GDM1 (cell line): ENCODE measurements at regions not wholly inside any gene's neighbourhood (a gene's known extent, or its start where the extent isn't known, plus 50 kb on each side); places are given as distances from the start of the nearest gene placed in this dataset.
A peak's percentile ranks its signal among the peaks of the same experiment; 100 is the strongest.

ENCODE experiments used
- DNase-seq: peaks from one replicate; lab custom pipeline; 2025; lab: John Stamatoyannopoulos, UW

DNA sequence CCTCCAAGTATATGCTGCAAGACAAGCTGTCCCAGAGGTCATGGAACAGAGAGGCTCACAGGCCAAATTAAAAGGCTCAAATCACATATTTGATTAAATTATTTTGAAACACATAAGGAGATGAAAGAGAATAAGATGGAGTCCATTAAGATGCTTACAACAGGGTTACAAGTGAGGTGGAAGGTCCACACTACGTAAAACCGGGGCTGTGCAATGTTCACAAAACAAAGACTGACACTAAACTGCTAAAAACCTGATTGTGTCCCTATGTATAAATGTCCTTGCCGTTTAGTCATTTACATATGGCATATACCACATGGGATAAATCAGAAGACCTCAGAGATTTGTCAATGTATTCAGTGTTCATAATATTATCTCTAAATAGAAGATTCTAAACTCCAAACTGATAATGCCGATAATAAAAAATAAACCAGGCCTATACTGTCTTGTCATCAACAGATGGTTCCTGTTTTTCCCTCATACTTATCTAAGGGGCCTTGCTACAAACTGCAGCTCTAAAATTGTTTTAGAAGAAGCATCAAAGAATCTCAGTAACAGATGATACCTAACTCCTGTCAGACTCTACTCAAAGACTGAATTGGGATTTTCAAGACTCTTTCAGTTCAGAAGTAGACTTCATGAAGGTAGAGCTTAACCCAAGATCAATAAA is 51.8 kb upstream of the RIPOR2 start:
- DNase-seq, result no peak

DNA sequence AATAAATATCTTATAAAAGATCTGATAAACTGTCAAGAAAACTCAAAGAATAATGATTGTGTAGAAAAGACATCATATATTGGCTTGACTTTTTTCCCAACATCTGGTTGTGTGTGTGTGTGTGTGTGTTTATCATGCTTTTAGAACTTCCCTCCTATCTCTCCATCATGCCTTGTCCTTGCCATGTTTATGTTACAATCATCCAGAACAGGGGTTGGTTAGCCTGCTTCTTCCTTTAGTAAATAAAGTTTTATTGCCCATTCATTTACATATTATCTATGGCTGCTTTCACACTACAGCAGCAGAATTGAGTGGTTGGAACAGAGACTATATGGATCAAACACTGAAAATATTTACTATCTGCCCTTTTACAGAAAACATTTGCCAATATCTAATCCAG is 52.8 kb upstream of the RIPOR2 start:
- DNase-seq, result no peak

DNA sequence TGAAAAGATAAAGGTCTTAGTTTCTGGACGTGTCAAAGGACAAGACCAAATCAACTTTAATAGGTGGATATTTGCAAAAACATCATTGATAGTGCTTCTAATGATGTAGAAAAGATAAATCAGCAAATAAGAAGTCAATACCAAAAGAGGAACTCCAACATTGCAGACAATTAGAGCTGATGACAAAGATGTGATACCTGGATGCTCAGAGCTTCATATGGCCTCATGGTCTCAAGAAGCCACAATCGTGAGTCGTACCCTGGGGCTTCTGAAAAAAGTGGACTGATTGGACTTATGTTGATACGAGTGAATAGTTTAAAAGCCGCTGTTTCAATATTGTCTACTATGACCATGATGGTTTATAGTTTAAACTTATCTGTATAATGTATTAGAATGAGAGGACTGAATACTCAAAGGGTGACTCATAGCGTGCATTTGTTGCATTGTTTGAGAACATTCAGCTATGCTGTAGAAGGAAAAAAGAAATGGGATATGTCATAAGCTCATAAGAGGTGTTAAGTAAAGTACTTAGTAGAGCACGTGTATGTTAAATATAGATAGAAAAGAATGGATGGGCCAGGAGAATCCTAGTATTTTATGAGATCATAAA is 54.6 kb upstream of the RIPOR2 start:
- no peak for DNase-seq

DNA sequence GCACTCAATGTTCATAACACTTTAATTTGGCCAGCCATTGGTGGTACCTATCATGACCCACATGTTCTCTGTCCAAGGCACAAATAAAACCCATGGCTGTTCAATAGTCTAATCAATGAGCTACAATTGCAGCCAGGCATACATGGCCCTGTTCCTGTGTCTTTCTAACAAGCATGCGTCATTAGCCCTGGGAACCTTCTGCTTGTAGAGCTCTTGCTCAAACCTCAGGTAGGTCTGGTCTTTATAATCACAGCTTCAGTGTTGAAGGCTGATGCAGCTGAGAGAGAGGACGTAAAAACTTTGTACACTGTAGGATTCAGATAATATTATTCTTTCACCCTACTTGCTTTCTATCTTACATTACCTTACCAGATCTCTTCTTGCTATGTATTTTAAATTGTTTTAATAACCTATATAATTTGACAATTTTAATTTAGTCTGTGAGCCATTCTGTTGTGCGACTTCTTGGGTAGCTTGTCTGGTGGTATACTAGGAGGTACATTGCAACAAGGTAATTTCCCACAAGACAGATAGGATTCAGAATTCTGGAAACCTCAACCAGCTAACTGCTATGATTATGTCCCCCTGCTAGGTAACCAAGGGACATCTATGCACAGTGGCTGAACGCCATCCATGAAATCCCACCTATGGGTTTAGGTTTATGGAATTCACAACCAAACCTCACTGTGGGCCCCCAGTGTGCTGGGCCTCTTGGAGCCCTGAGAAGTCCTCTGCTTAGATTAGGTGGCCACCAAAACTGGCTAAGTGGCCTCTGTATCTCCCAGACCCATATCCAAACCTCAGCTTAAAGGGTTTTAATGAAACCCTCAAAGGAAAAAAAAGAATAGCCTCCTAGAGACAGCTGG is 55.4 kb upstream of the RIPOR2 start:
- DNase-seq, result no peak

DNA sequence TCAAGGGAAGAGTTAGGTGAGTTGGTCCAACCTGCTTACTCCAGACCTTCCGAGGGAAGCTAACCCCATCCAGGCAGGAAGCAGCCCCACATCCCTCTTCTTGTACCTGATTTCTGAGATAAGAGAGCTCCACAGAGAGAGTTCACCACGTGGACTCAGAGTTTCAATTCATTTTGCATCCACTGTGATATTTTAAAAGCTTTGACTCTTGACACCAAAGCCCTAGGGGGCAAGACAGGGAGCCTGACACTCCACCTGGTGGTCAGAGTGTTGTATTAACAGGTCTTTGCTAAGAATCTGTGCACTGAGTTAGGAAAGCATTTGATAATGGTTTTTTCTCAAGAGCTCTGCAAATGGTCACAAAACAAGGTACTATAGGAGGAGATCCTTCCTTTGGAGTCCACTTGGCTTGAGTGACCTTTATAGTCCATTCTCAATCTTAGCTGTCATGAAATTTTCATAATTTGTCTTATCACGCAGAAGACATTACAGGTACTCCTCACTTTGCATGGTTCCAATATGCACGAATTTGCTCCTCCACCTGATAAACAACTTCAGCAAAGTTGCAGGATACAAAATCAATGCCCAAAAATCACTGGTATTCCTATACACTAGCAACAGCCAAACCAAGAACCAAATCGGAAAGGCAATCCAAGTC is 56.2 kb upstream of the RIPOR2 start:
- peak; percentile 34 for DNase-seq

DNA sequence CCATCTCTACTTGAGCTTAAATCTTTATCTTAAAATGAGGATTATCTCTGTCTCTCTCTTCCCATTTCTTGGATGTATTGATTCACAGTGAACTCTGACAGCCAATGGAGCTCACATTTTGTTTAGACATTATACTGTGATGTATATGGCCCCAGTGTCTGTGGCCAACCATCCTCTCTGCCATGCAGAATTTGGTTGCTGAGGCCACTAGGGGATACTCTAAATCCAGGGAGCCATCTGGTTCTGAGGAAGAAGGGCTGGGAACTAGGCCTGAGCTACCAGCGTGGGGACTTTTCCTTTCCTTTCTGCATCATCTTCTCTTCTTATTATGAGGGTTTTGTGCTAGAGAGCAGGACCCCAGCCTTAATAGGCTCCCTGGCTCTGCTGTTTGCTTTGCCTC is 59.1 kb upstream of the RIPOR2 start:
- DNase-seq, result no peak

DNA sequence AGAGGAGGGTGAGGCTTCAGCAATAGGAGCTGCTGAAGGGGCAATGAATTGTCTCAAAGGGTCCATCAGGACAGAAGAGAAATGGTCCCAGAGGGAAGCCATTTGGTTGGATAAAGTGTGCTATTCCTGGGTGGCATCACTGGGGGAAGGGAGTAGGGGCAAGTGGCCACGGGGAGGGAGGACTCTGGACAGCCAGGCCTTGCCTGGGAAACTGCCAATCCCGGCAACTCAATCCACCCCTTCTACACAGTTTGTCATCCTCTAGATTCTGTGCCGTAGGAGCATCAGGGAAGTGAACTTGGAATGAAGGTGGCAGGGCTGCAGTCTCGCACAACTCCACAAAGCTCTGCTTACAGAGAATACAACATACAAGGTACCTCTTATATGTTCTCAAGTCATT is 59.5 kb upstream of the RIPOR2 start:
- no peak for DNase-seq

DNA sequence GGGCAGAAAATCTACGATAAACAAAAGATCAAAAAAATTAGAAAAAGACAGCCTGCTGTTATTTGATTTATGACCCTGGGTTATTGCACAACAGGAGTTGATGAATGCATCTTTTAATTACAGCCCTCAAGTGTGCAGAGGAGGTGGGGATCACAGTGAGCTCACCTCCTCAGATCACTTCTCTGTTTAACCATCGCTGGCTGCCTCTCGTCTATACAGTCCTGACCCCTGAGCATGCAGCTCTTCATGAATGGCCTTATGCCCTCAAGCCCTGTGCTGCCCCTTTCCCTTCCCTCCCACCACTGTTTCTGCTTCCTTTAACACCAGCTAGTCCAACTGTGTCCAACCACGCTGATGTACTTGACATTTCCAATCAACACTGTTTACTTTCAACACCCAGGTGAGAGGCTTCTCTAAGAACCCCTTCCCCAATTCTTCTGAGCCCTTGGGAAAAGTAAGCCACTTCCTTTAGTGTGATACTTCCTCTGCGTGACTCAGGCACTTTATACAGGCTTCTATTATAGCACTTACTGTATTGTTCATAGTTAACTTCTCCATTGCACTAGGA is 60.6 kb upstream of the RIPOR2 start:
- DNase-seq, result peak; percentile 61

DNA sequence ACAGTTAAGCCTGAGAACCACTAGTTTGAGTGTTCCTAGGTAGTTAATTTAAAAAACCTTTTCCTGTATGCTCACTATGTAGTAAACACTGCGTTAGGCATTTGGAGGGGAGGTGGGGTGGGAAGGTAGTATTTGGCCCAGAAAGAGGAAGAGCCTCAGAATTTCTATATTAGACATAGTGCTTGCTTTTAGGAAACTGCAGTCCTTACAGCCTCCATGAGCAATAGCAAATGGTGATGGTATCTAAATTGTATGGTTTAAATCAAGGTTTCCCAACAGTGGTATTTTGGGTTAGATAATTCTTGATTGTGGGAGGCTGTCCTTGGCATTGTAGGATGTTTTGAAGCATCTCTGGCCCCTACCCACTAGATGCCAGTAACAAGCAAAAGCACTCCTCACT is 61.5 kb upstream of the RIPOR2 start:
- DNase-seq, result no peak

DNA sequence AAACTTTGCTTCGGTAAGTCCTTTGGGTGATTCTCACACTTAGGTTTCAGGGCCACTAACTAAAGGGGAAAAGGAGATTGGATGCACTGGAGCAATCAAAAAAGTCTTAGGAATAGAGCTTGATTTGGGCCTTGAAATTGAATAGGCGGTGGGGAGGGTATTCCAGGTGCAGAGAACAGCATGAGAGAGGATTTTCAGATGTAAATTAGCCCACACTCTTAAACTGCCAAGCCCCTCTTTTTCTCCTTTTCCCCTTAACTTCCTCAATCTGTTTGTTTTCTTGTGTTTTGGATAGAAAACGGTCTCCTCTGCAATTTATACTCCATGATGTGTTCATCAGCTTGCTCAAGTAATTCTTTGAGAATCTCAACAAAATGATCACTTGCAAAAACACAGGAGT is 62.1 kb upstream of the RIPOR2 start:
- DNase-seq, result no peak

DNA sequence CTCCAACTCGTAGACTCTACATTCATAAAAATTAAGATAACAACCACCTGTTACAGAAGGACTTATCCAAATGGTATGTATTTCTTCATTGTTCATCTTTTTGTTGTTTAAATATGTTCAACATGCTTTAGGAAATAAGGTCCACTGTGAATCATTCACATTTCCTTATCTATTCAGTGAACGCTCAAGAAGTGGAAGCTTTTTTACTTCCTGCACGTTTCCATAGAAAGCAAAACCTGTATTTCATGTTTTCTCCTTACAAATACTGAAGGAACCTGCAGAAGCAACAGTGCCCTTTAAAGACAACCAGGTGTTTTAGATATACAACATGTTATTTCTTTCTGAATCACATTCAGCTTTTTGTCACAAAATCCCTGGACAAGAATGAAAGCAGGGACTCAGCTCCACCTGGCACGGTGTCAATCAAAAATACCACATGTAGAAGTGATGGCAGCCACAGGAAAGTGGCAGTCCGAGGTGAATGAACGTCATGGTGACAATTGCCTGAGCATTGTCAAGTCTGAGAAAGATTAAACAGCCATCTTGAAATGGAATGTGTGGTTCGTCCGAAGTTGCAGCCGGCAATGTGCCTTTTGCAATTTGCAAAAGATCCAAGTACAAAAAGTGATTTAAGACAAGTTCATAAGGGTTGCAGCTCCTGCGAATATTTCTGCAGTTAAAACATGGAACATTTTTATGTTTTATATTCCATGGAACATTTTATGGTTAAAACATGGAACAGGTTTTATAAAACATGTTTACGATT is 66.7 kb upstream of the RIPOR2 start:
- no peak for DNase-seq

DNA sequence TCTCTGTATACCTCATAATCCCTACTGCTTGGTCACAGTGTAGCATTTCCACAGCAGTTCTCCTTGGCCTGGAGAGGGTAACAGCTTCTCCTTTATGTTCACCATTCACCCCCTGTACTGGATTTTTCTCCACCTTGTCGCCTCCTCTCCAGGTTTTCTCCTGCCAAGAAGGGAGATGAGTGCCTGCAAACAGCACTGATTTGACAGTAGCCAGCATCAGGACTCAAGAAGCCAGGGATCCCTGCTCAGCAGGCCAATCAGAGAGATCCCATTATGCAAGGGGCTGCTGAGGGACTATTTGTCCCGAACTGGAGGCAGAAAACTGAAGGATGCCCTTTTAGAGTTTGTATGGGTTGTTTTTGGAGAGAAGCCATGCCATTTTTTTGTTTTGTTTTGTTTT is 68.6 kb upstream of the RIPOR2 start:
- DNase-seq, result no peak

DNA sequence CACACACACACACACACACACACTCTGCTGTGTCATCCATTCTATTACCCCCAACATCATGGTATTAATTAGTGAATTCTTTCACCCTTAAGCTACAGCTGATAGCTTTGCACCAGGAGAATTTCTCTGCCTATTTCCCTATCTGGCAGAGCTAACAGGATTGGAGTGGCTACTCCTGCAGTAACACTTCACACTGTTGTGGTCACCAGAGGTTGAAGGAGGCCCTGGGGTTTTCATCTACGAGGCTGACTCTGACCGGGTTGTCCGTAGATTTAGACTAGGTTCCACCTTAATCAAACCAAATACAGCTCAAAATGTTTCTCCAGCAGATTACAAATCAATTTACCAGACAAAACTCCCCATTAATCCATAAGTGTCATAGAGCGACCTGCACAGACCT is 69.2 kb upstream of the RIPOR2 start:
- DNase-seq, result no peak

DNA sequence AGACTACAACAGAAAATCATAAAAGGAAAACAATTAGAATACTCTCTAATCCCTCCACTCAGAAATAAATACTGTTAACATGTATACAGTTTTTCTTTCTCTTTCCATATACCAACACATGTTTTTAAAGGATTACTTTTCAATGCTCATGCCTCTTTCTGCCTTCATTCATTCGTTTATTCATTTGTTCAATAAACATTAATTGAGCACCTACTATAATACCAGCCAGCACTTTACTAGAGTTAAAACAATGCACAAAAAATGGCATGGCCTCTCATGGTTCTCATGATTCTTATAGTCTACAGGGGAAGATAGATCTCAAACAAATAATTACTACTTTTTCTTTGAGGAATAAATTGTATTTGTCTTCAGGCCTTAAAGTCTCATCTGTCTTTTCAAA is 70.3 kb upstream of the RIPOR2 start:
- DNase-seq, result no peak

DNA sequence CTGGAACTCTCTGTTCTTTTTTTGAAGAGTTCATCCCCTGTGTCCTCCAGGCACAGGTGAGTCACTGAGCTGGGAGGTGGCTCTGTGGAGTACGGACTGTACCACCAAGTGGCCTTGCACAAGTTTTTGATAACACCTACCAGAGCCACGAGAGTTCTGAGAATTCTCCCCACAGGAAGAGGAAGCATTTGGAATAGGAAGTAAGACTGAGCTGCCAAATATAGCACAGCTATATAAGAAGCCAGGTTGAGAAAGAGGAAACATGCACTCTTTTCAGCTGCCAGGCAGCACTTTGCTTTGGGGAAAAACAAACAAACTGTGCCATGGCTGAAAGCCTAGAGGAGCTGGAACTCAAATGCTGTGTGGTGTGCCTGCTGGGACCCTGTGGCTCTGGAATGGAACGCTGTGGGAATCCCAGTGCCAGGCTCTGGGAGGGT is 70.8 kb upstream of the RIPOR2 start:
- DNase-seq, result peak; percentile 65

DNA sequence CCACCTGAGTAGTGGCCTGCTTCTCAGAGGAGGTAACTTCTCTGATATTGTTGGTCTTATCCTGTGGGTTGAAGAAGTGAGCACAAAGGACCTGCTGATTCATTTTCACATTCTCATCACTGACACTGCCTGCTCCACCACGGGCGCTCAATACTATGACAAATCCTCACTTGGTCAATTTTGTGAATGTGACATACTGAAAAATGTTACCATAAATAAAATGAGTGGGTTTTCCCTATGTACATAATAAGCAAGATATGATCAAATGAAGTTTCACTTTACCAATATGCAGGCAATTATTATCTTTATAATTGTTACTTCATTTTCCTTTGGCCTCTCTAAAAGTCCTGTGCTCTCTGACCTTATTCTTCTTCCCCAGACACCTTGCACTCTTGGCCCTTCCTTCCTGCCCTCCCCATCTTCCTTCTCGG is 71.5 kb upstream of the RIPOR2 start:
- DNase-seq, result no peak

DNA sequence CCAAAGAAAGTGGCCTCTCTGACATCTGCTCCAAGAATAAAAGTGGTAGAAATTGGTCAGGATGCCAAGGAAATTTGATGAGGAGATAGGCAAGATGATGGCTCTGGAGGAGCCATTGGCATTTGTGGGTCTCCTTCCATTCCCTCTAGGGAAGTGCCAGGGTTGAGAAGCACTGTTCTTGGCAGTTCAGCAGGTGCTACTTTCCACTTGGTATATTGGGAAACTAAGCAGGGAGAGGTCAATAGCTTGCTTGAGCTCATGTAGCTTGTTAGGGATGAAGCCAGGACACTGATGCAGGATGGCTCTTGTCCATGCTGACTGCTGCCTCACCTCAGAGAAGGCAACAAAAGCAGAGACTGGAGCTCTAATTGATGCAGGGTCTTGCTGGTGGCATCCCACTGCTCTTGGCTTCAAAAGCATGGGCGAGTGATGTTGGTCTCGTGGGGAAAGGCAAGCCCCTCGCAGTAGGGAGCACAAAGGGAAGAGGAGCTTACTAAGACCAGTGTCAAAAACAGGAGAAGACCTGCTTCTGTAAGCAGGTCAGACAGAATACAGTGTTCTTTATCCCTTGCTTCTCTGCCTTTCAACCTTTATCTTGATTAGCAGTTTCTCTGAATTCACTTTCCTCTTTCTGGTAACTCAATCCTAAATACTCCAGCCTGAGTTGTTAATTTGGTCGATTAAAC is 73.1 kb upstream of the RIPOR2 start:
- DNase-seq, result no peak

DNA sequence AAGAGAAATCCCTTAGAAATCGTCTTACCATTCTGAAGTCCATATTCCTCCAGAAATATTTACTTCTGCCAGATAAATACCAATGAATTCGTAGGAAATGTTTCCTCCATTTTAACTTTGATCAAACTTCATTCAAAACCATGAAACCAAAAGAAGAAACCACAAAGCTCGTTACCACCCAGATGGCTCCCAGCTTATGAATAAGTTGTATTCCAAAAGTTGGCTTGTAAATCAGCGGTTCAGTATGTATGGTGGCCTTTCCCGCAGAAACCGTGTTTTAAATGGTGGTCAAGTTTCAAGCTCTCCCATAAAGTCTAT is 73.6 kb upstream of the RIPOR2 start:
- DNase-seq, result no peak

DNA sequence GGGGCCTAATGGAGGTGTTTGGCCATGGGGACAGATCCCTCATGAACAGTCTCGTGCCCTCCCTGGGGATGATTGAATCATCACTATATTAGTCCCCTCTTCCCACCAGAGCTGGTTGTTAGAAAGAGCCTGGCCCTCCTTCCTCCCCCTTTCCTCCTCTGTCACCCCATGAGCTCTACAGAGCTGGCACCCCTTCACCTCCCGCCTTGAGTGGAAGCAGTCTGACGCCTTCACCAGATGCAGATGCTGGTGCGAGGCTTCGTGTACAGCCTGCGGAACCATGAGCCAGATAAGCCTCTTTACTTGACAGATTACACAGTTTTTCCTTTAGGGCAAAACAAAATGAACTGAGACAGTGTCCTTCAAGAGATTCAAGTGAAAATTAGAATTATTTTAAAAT is 74.4 kb upstream of the RIPOR2 start:
- no peak for DNase-seq

DNA sequence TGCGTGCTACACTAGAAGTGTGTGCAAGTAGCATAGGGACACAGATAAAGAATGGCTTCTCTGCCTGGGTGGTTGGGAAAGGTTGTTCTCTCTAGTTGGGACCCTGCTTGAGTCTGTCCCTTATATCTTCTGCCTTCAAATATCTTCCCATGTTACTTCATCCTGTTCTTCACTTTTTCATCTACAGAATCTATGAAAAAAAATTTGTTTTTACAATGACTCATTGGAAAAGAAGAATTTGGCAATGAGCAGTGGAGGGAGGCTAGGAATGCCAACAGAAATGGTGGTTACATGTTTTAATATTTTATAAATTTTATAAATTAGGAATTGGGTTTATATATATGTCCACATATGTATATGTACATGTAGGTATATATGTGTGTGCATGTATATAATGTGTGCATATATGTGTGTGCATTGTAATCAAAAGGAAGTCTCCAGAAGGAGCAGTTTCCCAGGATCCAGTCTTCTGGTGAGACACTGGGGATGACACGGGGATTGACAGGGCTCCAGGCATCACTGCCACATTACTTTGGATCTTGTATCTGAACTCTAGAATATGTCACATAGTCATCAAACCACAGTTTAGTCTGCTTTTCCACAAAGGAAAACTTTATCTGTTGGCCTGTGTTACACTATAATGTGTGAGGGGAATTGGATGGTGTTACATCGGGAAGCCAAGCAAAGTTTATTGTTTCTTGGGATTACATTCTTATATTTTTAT is 75.3 kb upstream of the RIPOR2 start:
- DNase-seq, result no peak
